Stimulated activated memory B cell treated with anti-CD40 and anti-IgM and Interleukin-4, amounts not matched to agents 10 μg/mL and 1 μg/mL and 100 μg/mL, for 72 hours (primary cell): ENCODE measurements at regions not wholly inside any gene's neighbourhood (a gene's known extent, or its start where the extent isn't known, plus 50 kb on each side); places are given as distances from the start of the nearest gene placed in this dataset.

ENCODE experiments used
- ATAC-seq: fragments of 150-1000 bp; cut with Tn5 transposase; 2 replicates; pipeline ENCODE4 v1.10.0; 2021
- H3K27ac Mint-ChIP-seq: one replicate; pipeline ENCODE4 v1.8.0; 2022; ENCODE audit warnings: mild to moderate bottlenecking, mixed read lengths
- H3K27me3 Mint-ChIP-seq: one replicate; pipeline ENCODE4 v1.8.0; 2022; ENCODE audit warnings: mixed read lengths
- H3K36me3 Mint-ChIP-seq: one replicate; pipeline ENCODE4 v1.8.0; 2022; ENCODE audit warnings: mixed read lengths
- H3K4me1 Mint-ChIP-seq: one replicate; pipeline ENCODE4 v1.8.0; 2022; ENCODE audit warnings: mixed read lengths
- H3K4me3 Mint-ChIP-seq: one replicate; pipeline ENCODE4 v1.8.0; 2022; ENCODE audit warnings: mild to moderate bottlenecking, moderate library complexity, mixed read lengths
- H3K9me3 Mint-ChIP-seq: one replicate; pipeline ENCODE4 v1.8.0; 2022; ENCODE audit warnings: mixed read lengths

- no peaks in the 10 kb centered on the region for H3K27me3 Mint-ChIP-seq
- peaks cover 4% of the 10 kb centered on the region for H3K9me3 Mint-ChIP-seq
- no peak for ATAC-seq
- no peaks in the 10 kb centered on the region for H3K4me1 Mint-ChIP-seq
- no peak overlapping the region for H3K4me3 Mint-ChIP-seq
- no peaks in the 10 kb centered on the region for H3K36me3 Mint-ChIP-seq
- H3K27ac Mint-ChIP-seq: no peak overlapping the region
Observed at GRCh38 chr4:177862541-177863176, 420.4 kb upstream of the AGA start.

- Mint-ChIP-seq H3K36me3 (no peaks in the 10 kb centered on the region), H3K9me3 (no peaks in the 10 kb centered on the region), H3K4me3 (no peak overlapping the region), H3K4me1 (no peaks in the 10 kb centered on the region), H3K27ac (no peak overlapping the region), H3K27me3 (no peaks in the 10 kb centered on the region)
- ATAC-seq: no peak
Observed at GRCh38 chr4:177879851-177880250, 437.6 kb upstream of the AGA start.

- Mint-ChIP-seq H3K27me3 (no peaks in the 10 kb centered on the region), H3K9me3 (no peaks in the 10 kb centered on the region), H3K36me3 (no peaks in the 10 kb centered on the region), H3K4me1 (no peaks in the 10 kb centered on the region), H3K4me3 (no peak overlapping the region), H3K27ac (no peak overlapping the region)
- no peak for ATAC-seq
Observed at GRCh38 chr4:177895136-177895535, 452.9 kb upstream of the AGA start.

- Mint-ChIP-seq H3K4me1 (no peaks in the 10 kb centered on the region), H3K9me3 (no peaks in the 10 kb centered on the region), H3K36me3 (no peaks in the 10 kb centered on the region), H3K27ac (no peak overlapping the region), H3K27me3 (no peaks in the 10 kb centered on the region), H3K4me3 (no peak overlapping the region)
- ATAC-seq: no peak
Observed at GRCh38 chr4:177901786-177902185, 459.5 kb upstream of the AGA start.

GRCh38 chr4:177902386-177902785, 460.1 kb upstream of the AGA start:
- Mint-ChIP-seq H3K36me3 (no peaks in the 10 kb centered on the region), H3K4me3 (no peak overlapping the region), H3K27me3 (no peaks in the 10 kb centered on the region), H3K27ac (no peak overlapping the region), H3K9me3 (no peaks in the 10 kb centered on the region), H3K4me1 (no peaks in the 10 kb centered on the region)
- ATAC-seq: no peak

- no peaks in the 10 kb centered on the region for H3K36me3 Mint-ChIP-seq
- H3K27ac Mint-ChIP-seq: no peak overlapping the region
- H3K27me3 Mint-ChIP-seq: no peaks in the 10 kb centered on the region
- H3K4me3 Mint-ChIP-seq: no peak overlapping the region
- H3K4me1 Mint-ChIP-seq: no peaks in the 10 kb centered on the region
- ATAC-seq: no peak
- H3K9me3 Mint-ChIP-seq: no peaks in the 10 kb centered on the region
Observed at GRCh38 chr4:177907736-177908424, 465.6 kb upstream of the AGA start.

- Mint-ChIP-seq H3K36me3 (no peaks in the 10 kb centered on the region), H3K9me3 (peaks cover 10% of the 10 kb centered on the region), H3K27me3 (no peaks in the 10 kb centered on the region), H3K4me1 (no peaks in the 10 kb centered on the region), H3K4me3 (no peak overlapping the region), H3K27ac (no peak overlapping the region)
- no peak for ATAC-seq
Observed at GRCh38 chr4:177921715-177922114, 479.5 kb upstream of the AGA start.

GRCh38 chr4:177923888-177924287, 481.7 kb upstream of the AGA start:
- Mint-ChIP-seq H3K9me3 (peaks cover 7% of the 10 kb centered on the region), H3K27me3 (no peaks in the 10 kb centered on the region), H3K4me1 (no peaks in the 10 kb centered on the region), H3K36me3 (no peaks in the 10 kb centered on the region), H3K4me3 (no peak overlapping the region), H3K27ac (no peak overlapping the region)
- no peak for ATAC-seq

- Mint-ChIP-seq H3K36me3 (no peaks in the 10 kb centered on the region), H3K4me3 (no peak overlapping the region), H3K9me3 (no peaks in the 10 kb centered on the region), H3K27me3 (no peaks in the 10 kb centered on the region), H3K4me1 (no peaks in the 10 kb centered on the region), H3K27ac (no peak overlapping the region)
- no peak for ATAC-seq
Observed at GRCh38 chr4:177937041-177937440, 494.8 kb upstream of the AGA start.

- Mint-ChIP-seq H3K4me3 (no peak overlapping the region), H3K36me3 (no peaks in the 10 kb centered on the region), H3K9me3 (no peaks in the 10 kb centered on the region), H3K4me1 (no peaks in the 10 kb centered on the region), H3K27ac (no peak overlapping the region), H3K27me3 (no peaks in the 10 kb centered on the region)
- ATAC-seq: no peak
Observed at GRCh38 chr4:177938226-177938625, 496.0 kb upstream of the AGA start.

- no peak for ATAC-seq
- Mint-ChIP-seq H3K4me3 (no peak overlapping the region), H3K9me3 (peaks cover 3% of the 10 kb centered on the region), H3K27me3 (no peaks in the 10 kb centered on the region), H3K36me3 (no peaks in the 10 kb centered on the region), H3K4me1 (no peaks in the 10 kb centered on the region), H3K27ac (no peak overlapping the region)
Observed at GRCh38 chr4:177945268-177945667, 503.0 kb upstream of the AGA start.

- no peaks in the 10 kb centered on the region for H3K36me3 Mint-ChIP-seq
Observed at GRCh38 chr4:177947607-177948006, 505.4 kb upstream of the AGA start.

GRCh38 chr4:177948853-177949252, 506.6 kb upstream of the AGA start:
- H3K9me3 Mint-ChIP-seq: peaks cover 3% of the 10 kb centered on the region
- no peaks in the 10 kb centered on the region for H3K4me1 Mint-ChIP-seq
- no peaks in the 10 kb centered on the region for H3K36me3 Mint-ChIP-seq
- ATAC-seq: no peak
- no peak overlapping the region for H3K4me3 Mint-ChIP-seq
- H3K27me3 Mint-ChIP-seq: no peaks in the 10 kb centered on the region
- no peak overlapping the region for H3K27ac Mint-ChIP-seq

More at GRCh38 chr4:177947607-177948006, 505.4 kb upstream of the AGA start:
- Mint-ChIP-seq H3K27ac (no peak overlapping the region), H3K27me3 (no peaks in the 10 kb centered on the region), H3K4me3 (no peak overlapping the region), H3K4me1 (no peaks in the 10 kb centered on the region), H3K9me3 (peaks cover 3% of the 10 kb centered on the region)
- ATAC-seq: no peak

GRCh38 chr4:177951026-177951425, 508.8 kb upstream of the AGA start:
- peaks cover 3% of the 10 kb centered on the region for H3K9me3 Mint-ChIP-seq
- H3K4me3 Mint-ChIP-seq: no peak overlapping the region
- no peak for ATAC-seq
- H3K36me3 Mint-ChIP-seq: no peaks in the 10 kb centered on the region
- H3K27me3 Mint-ChIP-seq: no peaks in the 10 kb centered on the region
- H3K27ac Mint-ChIP-seq: no peak overlapping the region
- H3K4me1 Mint-ChIP-seq: no peaks in the 10 kb centered on the region

GRCh38 chr4:177952723-177953122, 510.5 kb upstream of the AGA start:
- peaks cover 3% of the 10 kb centered on the region for H3K9me3 Mint-ChIP-seq

GRCh38 chr4:177957596-177958360, 515.5 kb upstream of the AGA start:
- Mint-ChIP-seq H3K4me3 (no peak overlapping the region), H3K27ac (no peak overlapping the region), H3K4me1 (no peaks in the 10 kb centered on the region), H3K27me3 (no peaks in the 10 kb centered on the region), H3K36me3 (no peaks in the 10 kb centered on the region), H3K9me3 (no peaks in the 10 kb centered on the region)
- no peak for ATAC-seq

More at GRCh38 chr4:177952723-177953122, 510.5 kb upstream of the AGA start:
- ATAC-seq: no peak
- Mint-ChIP-seq H3K27ac (no peak overlapping the region), H3K4me3 (no peak overlapping the region), H3K36me3 (no peaks in the 10 kb centered on the region), H3K27me3 (no peaks in the 10 kb centered on the region), H3K4me1 (no peaks in the 10 kb centered on the region)
